Heart left ventricle (tissue), 13 donors: ENCODE measurements at regions not wholly inside any gene's neighbourhood (a gene's known extent, or its start where the extent isn't known, plus 50 kb on each side); places are given as distances from the start of the nearest gene placed in this dataset.

ENCODE experiments used
- CTCF ChIP-seq, 12 donors: fragments of 200-600 bp; sonication (generic) in 4 of 12; IDR thresholded peaks; one replicate each; pipeline versions ENCODE4 v1.5.0 to v1.8.0; 2018 to 2022; ENCODE audit warnings: antibody characterized with exemption in 12 of 12, mild to moderate bottlenecking in 5 of 12
- POLR2A ChIP-seq, 2 donors: fragments of 450-650 bp; IDR thresholded peaks; one replicate each; pipeline ENCODE4 v1.6.1; 2017; ENCODE audit warnings: antibody characterized with exemption in 2 of 2, mild to moderate bottlenecking in 2 of 2, moderate library complexity in 2 of 2
- donor health status: ischemic (EF 13 %, LVEDD 7.1; RV severe dilation, severe dysfunction).
- donor health status: DM: no; HTN: yes; CAD: no.
- donor health status: DM: no; HTN: no; CAD: no.
- donor health status: ischemic (EF 25% LVEDD 6.9; RV normal size, moderate dysfunction).
- donor health status: ischemic (EF 25% LVEDD 5.7; RV mildly dilated, moderate dysfunction).
- donor health status: ischemic (EF 35%, LVEDD 5.7; RV mildly dilated, moderate dysfunction).
- donor health status: nonischemic (EF 11% LVEDD 7.7; RV severe dilation, severe dysfunction).
- donor health status: DM: yes; HTN: yes; CAD: no.
- donor health status: PGD.
- donor health status: ischemic (EF 29% LVEDD 5.4; RV normal size, mild dysfunction).
- donor health status: nonischemic (EF 23%, LVEDD 6.1; RV moderate dilation, normal function).

- TF ChIP-seq CTCF (IDR thresholded peaks at IDR 0.05) (no peak), POLR2A (IDR thresholded peaks at IDR 0.05) (no peak)
Measured at GRCh38 chr2:128622955-128623620, 304.4 kb upstream of the HS6ST1 start.
